ENCODE measurements at regions not wholly inside any gene's neighbourhood (a gene's known extent, or its start where the extent isn't known, plus 50 kb on each side); places are given as distances from the start of the nearest gene placed in this dataset.
"Not testable (repeated sequence)": the region's sequence is repeated elsewhere in the genome, so short reads cannot be mapped to it uniquely, and the experiment has no call there.

DNA sequence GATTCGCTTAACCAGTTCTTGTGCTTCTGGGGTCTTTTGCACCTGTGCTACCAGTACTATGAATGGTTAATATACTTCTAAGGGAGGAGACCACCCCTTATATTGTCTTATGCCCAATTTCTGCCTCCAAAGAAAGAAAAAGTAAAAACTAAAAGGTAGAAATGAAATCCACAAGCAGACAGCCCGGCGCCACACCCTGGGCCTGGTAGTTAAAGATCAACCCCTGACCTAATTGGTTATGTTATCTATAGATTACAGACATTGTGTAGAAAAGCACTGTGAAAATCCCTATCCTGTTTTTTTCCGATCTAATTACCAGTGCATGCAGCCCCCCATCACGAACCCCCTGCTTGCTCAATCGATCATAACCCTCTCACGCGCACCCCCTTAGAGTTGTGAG, 81.5 kb downstream of the GCNT4 start:
- H3K9me3 Mint-ChIP-seq; DNase-seq; H3K4me3 Mint-ChIP-seq; H3K27me3 Mint-ChIP-seq (ENCODE audit: low read depth); ATAC-seq; H3K36me3 Mint-ChIP-seq (ENCODE audit: insufficient read depth): not testable (repeated sequence)
- peaks cover 25% of the 10 kb centered on the region for H3K4me1 Mint-ChIP-seq (ENCODE audit: low read depth)

DNA sequence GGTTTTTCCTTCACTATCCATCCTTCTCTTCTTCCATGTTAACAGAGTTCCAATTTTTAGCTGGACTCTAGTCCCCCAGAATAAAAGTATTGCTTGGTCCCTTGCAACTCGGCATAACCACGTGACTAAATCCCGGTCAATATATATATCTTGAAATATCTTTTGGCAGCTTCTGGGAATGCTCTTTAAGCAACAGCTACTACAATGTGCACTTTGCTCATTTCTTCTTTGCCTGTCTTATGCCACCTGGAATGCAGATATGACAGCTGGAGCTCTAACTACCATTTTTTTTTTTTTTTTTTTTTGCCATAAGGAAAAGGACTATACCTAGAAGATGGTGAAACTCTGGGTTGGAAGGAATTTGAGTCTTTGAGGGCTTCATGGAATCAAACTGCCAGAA, 82.6 kb downstream of the GCNT4 start:
- Mint-ChIP-seq H3K36me3 (ENCODE audit: insufficient read depth) (no peaks in the 10 kb centered on the region), H3K27me3 (ENCODE audit: low read depth) (peaks cover 6% of the 10 kb centered on the region), H3K9me3 (no peaks in the 10 kb centered on the region), H3K4me1 (ENCODE audit: low read depth) (peaks cover 15% of the 10 kb centered on the region), H3K4me3 (no peak overlapping the region)
- no peak for DNase-seq
- ATAC-seq = no peak

DNA sequence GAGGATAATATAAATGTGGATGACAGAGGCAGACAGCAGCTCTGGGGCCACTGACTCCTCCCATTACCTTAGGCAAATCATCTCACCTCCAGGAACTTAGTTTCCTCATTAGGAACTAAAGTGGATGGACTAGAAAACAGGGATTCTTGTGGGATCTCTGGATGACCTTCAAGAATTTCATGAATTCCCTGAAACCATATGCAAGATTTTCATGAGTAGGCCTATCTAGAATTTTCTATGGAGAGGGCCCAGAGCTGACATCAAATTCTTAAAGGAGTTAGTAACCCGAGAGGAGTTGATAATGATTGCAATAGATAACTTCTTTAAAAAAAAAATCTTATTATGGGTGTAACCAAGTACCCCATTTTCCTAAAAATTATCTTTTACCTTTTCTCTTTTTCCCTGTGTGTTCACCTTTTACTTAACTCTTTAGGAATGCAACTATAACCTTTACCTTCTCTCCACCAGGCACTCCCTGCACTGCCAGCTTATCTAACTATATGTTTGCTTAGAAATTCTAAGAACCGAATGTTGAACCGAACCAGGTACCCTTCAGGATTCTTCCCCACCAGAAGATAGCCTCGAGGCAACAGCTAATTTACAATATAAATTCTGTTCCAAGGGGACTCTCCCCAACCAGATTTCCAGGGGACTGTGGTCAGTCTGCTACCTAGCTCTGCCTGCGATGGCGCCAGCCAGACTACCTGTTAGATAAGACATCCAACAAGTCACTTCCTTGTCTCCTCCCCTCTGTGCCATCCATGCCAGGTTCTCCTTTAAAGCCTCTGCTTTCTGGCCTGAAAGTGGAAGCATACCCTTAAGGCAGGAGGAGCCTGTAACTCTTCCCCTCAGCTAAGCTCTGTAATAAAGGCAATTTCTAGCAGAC, 86.0 kb downstream of the GCNT4 start:
- ATAC-seq = no peak
- Mint-ChIP-seq H3K27me3 (ENCODE audit: low read depth) (peaks cover 6% of the 10 kb centered on the region), H3K4me1 (ENCODE audit: low read depth) (no peaks in the 10 kb centered on the region), H3K36me3 (ENCODE audit: insufficient read depth) (no peaks in the 10 kb centered on the region), H3K4me3 (no peak overlapping the region), H3K9me3 (no peaks in the 10 kb centered on the region)
- DNase-seq = no peak

DNA sequence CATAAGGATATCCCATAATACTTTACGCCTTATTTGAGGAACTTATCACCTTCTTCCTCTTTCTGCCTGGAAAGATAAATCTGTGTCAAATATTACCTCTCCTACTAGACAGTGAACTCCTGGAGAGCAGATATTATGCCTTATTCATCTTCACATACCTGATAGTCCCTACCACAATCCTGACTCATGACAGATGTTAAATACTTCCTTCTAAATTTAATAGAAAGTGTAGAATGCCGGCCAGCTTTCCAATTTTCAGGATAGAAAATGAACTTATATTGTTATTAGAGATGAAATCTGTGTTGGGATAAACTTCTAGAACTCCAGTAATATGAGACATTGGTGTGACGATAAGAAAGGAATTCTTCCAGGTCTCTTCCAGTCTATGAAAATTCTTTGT, 89.0 kb downstream of the GCNT4 start:
- no peak for DNase-seq
- Mint-ChIP-seq H3K9me3 (no peaks in the 10 kb centered on the region), H3K4me1 (ENCODE audit: low read depth) (no peaks in the 10 kb centered on the region)

DNA sequence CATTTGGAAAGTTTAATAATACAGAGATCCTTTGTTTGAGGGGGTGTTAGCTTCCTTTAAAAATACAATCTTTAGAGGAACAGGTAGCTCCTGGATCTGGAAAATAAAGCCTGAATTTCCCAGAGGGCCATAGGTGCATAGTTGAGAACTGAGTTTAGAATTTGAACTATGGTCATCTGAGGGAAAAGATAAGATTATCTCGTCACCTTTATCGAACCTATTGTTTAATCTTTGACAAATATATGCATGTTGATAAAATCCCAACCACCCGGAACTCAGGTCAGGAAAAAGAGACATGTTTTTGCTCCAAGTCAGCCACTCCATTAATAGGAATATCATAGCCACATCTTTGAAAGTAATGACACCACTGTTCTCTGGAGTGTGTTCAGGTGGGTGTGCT, 91.7 kb upstream of the FAM169A start:
- Mint-ChIP-seq H3K4me3 (no peak overlapping the region), H3K36me3 (ENCODE audit: insufficient read depth) (no peaks in the 10 kb centered on the region), H3K4me1 (ENCODE audit: low read depth) (peaks cover 8% of the 10 kb centered on the region), H3K9me3 (peaks cover 4% of the 10 kb centered on the region), H3K27me3 (ENCODE audit: low read depth) (no peaks in the 10 kb centered on the region)
- ATAC-seq (no peak), DNase-seq (no peak)

More for the DNA sequence above, 89.0 kb downstream of the GCNT4 start:
- Mint-ChIP-seq H3K27me3 (ENCODE audit: low read depth) (peaks cover 4% of the 10 kb centered on the region), H3K36me3 (ENCODE audit: insufficient read depth) (no peaks in the 10 kb centered on the region), H3K4me3 (no peak overlapping the region)
- no peak for ATAC-seq

- no peaks in the 10 kb centered on the region for H3K36me3 Mint-ChIP-seq (ENCODE audit: insufficient read depth)
- H3K4me1 Mint-ChIP-seq (ENCODE audit: low read depth) = peaks cover 8% of the 10 kb centered on the region
- H3K4me3 Mint-ChIP-seq = no peak overlapping the region
- DNase-seq (no peak), ATAC-seq (no peak)
- peaks cover 4% of the 10 kb centered on the region for H3K9me3 Mint-ChIP-seq
- H3K27me3 Mint-ChIP-seq (ENCODE audit: low read depth) = no peaks in the 10 kb centered on the region
Observed at GRCh38 chr5:74957029-74957784, 91.0 kb upstream of the FAM169A start.

GRCh38 chr5:74956278-74956677, 90.1 kb upstream of the FAM169A start:
- Mint-ChIP-seq H3K4me3 (no peak overlapping the region), H3K27me3 (ENCODE audit: low read depth) (no peaks in the 10 kb centered on the region), H3K36me3 (ENCODE audit: insufficient read depth) (no peaks in the 10 kb centered on the region), H3K4me1 (ENCODE audit: low read depth) (peaks cover 8% of the 10 kb centered on the region), H3K9me3 (peaks cover 4% of the 10 kb centered on the region)
- ATAC-seq (no peak), DNase-seq (no peak)

DNA sequence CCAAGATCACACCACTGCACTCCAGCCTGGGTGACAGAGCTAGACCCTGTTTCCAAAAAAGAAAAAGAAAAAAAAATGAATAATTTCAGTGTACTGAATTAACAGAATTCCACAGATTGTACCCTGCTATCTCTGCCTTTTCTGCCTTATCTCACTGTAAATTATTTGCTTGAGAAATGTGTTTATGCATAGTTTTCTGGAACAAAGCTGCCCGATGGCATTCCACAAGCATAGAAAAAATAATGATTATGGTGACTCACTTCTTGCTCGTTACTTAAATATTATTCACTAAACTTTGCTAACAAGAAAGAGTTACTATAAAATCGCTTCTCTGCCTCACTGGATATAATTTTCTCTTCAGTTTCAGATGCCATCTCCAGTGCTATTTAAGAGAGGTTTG, 88.7 kb upstream of the FAM169A start:
- Mint-ChIP-seq H3K9me3 (peaks cover 4% of the 10 kb centered on the region), H3K27me3 (ENCODE audit: low read depth) (no peaks in the 10 kb centered on the region), H3K4me1 (ENCODE audit: low read depth) (peaks cover 8% of the 10 kb centered on the region), H3K36me3 (ENCODE audit: insufficient read depth) (no peaks in the 10 kb centered on the region), H3K4me3 (no peak overlapping the region)
- DNase-seq = no peak
- no peak for ATAC-seq

GRCh38 chr5:74953937-74954720, 87.9 kb upstream of the FAM169A start:
- Mint-ChIP-seq H3K27me3 (ENCODE audit: low read depth) (no peaks in the 10 kb centered on the region), H3K4me3 (no peak overlapping the region), H3K36me3 (ENCODE audit: insufficient read depth) (no peaks in the 10 kb centered on the region), H3K4me1 (ENCODE audit: low read depth) (peaks cover 8% of the 10 kb centered on the region), H3K9me3 (peaks cover 4% of the 10 kb centered on the region)
- ATAC-seq = peak in 1 of 2 donors; percentile 77
- DNase-seq = no peak

- ATAC-seq (no peak), DNase-seq (no peak)
- Mint-ChIP-seq H3K4me3 (no peak overlapping the region), H3K9me3 (peaks cover 4% of the 10 kb centered on the region), H3K4me1 (ENCODE audit: low read depth) (peaks cover 8% of the 10 kb centered on the region), H3K27me3 (ENCODE audit: low read depth) (no peaks in the 10 kb centered on the region), H3K36me3 (ENCODE audit: insufficient read depth) (no peaks in the 10 kb centered on the region)
Observed at GRCh38 chr5:74953554-74953936, 87.4 kb upstream of the FAM169A start.

- H3K4me1 Mint-ChIP-seq (ENCODE audit: low read depth) = peaks cover 8% of the 10 kb centered on the region
- DNase-seq (no peak), ATAC-seq (no peak)
- H3K9me3 Mint-ChIP-seq = peaks cover 4% of the 10 kb centered on the region
- no peak overlapping the region for H3K4me3 Mint-ChIP-seq
- no peaks in the 10 kb centered on the region for H3K27me3 Mint-ChIP-seq (ENCODE audit: low read depth)
- no peaks in the 10 kb centered on the region for H3K36me3 Mint-ChIP-seq (ENCODE audit: insufficient read depth)
Observed at GRCh38 chr5:74952406-74952805, 86.2 kb upstream of the FAM169A start.

DNA sequence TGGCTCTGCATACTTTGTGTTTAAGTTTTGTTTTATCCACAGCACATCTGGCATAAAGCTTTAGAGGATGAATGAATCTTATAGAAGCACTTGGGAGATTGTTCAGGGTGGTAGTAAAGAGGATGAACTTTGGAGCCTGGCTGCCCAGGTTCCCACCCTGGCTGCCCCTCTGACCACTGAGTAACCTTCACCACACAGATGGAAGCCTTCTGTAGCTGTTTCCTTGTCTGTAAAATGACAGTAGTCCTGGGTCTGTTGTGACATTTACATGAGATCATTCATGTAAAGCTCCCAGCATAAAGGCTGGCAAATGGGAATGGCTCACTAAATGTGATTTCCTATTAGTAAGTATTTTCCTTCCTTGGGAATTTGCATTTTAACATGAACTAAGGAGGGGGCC, 85.7 kb upstream of the FAM169A start:
- DNase-seq (no peak), ATAC-seq (no peak)
- Mint-ChIP-seq H3K36me3 (ENCODE audit: insufficient read depth) (no peaks in the 10 kb centered on the region), H3K27me3 (ENCODE audit: low read depth) (no peaks in the 10 kb centered on the region), H3K4me1 (ENCODE audit: low read depth) (peaks cover 8% of the 10 kb centered on the region), H3K9me3 (peaks cover 4% of the 10 kb centered on the region), H3K4me3 (no peak overlapping the region)

- Mint-ChIP-seq H3K27me3 (ENCODE audit: low read depth) (no peaks in the 10 kb centered on the region), H3K36me3 (ENCODE audit: insufficient read depth) (no peaks in the 10 kb centered on the region), H3K4me3 (no peak overlapping the region), H3K9me3 (peaks cover 4% of the 10 kb centered on the region), H3K4me1 (ENCODE audit: low read depth) (peaks cover 8% of the 10 kb centered on the region)
- ATAC-seq = no peak
- DNase-seq = no peak
Observed at GRCh38 chr5:74950836-74951515, 84.8 kb upstream of the FAM169A start.

DNA sequence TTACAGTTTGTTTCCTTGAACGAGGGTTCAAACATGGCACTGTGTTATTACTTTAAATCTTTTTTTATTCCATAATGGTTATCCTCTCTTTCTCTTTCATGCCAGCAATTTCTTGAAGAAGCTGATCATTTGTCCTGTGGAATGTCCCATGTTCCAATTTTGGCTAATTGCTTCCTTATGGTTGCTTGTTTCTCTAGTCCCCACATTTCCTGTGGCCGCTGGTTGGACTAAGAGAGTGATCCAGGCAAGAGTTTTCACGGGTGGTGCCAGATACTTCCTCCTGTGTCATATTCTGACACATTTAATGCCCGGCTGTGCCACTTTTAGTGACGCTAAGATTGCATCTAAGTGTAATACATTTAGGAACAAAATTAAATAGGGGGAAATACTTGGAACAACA, 83.8 kb upstream of the FAM169A start:
- Mint-ChIP-seq H3K4me1 (ENCODE audit: low read depth) (peaks cover 12% of the 10 kb centered on the region), H3K9me3 (no peaks in the 10 kb centered on the region), H3K27me3 (ENCODE audit: low read depth) (no peaks in the 10 kb centered on the region), H3K36me3 (ENCODE audit: insufficient read depth) (no peaks in the 10 kb centered on the region), H3K4me3 (no peak overlapping the region)
- DNase-seq (no peak), ATAC-seq (no peak)

Data from activated T-cell treated with anti-CD3 and anti-CD28 coated beads, Interleukin-2, amount 50 U/mL, for 4 hours (primary cell).